SK-N-MC (cell line): ENCODE measurements at regions not wholly inside any gene's neighbourhood (a gene's known extent, or its start where the extent isn't known, plus 50 kb on each side); places are given as distances from the start of the nearest gene placed in this dataset.

Experiments used
- EZH2 ChIP-seq: fragments of 200-600 bp; sonication (generic); IDR thresholded peaks from one replicate; pipeline ENCODE4 v1.6.1; 2017; ENCODE audit warnings: antibody characterized with exemption
- POLR2AphosphoS5 ChIP-seq: IDR thresholded peaks from 2 replicates; pipeline ENCODE4 v1.6.1; 2012; ENCODE audit warnings: mild to moderate bottlenecking, low read depth, low read length, borderline replicate concordance

DNA sequence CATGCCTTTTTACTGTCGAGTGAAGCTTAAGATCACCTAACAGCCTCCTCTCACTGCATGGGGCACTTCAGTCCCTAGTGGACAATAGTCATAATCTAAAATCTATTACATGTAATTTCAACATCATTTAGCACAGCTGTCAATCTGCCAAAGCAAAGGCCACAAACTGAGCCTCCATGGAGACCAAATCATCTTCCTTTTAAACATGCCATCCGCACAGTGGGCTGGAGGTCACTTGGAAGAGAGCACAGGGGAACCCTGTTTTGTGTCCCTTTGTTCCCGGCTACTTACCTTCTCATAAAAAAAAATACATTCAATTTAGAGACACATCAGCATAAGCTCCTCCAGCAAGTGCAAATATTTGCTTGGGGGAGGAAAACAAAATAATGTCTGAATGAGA, 167.3 kb downstream of the SQOR start:
- TF ChIP-seq POLR2AphosphoS5 = no peak
- no peak for TF ChIP-seq EZH2
